BLaER1 treated with 17β-estradiol and CSF1 and Interleukin-3, amounts not matched to agents 10 nM and 100 nM (cell line): ENCODE measurements at regions not wholly inside any gene's neighbourhood (a gene's known extent, or its start where the extent isn't known, plus 50 kb on each side); places are given as distances from the start of the nearest gene placed in this dataset.
"Not testable (repeated sequence)": the region's sequence is repeated elsewhere in the genome, so short reads cannot be mapped to it uniquely, and the experiment has no call there.

Source experiments
- H3K27ac ChIP-seq, 11 experiments: shearing (Covaris generic); formaldehyde crosslinking; 2 replicates each; pipeline ENCODE4 v1.8.1; 2022
- H3K27me3 ChIP-seq, 11 experiments: shearing (Covaris generic); formaldehyde crosslinking; 2 replicates each; pipeline ENCODE4 v1.8.1; 2022
- H3K36me3 ChIP-seq, 11 experiments: shearing (Covaris generic); formaldehyde crosslinking; 2 replicates each; pipeline ENCODE4 v1.8.1; 2022
- H3K4me1 ChIP-seq, 10 experiments: shearing (Covaris generic); formaldehyde crosslinking; 2 replicates each; pipeline ENCODE4 v1.8.1; 2022
- H3K4me2 ChIP-seq, 11 experiments: shearing (Covaris generic); formaldehyde crosslinking; 2 replicates each; pipeline ENCODE4 v1.8.1; 2022
- H3K4me3 ChIP-seq, 10 experiments: shearing (Covaris generic); formaldehyde crosslinking; 2 replicates each; pipeline ENCODE4 v1.8.1; 2022
- H3K9ac ChIP-seq, 11 experiments: shearing (Covaris generic); formaldehyde crosslinking; 2 replicates each; pipeline ENCODE4 v1.8.1; 2022
- H3K9me3 ChIP-seq, 11 experiments: shearing (Covaris generic); formaldehyde crosslinking; replicated peaks in 1 of 11; 2 replicates each; pipeline ENCODE4 v1.8.1; 2022
- H4K20me1 ChIP-seq, 11 experiments: shearing (Covaris generic); formaldehyde crosslinking; 2 replicates each; pipeline ENCODE4 v1.8.1; 2022
- Cebpa-rat ChIP-seq, 11 experiments: shearing (Covaris generic); IDR thresholded peaks; 2 replicates each; pipeline ENCODE4 v1.8.1; 2022

DNA sequence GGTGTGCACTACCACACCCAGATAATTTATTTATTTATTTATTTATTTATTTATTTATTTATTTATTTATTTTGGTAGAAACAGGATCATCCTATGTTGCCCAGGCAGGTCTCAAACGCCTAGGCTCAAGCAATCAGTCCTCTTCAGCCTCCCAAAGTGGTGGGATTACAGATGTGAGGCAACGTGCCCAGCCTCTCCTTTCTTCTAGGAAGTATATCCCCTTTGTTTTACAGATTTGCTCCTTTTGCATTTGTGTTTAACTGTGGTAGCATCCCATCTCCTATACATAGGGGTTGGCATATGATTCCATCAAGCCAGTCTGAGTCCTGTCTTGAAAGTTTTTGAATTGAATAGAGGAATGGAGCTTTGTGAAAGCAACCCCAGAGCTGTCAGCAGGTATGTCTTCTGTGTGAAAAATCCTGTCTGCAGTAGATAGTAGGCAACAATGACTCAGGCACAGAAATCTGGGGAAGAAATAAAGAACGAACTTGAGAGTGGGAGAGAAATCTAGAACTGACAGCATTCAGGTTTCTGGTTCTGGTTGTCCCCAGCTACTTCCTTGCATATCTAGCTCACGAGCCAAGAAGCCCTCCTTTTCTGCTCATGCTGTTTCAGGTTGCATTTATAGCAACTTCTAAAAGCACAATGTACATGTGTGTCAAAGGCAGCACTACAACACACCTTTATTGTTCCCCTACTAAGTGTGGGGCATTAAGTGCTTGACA is 113.7 kb upstream of the LSM6 start:
- Histone ChIP-seq H3K27ac (no peak overlapping the region), H3K9ac (no peak overlapping the region), H3K36me3 (no peaks in the 10 kb centered on the region), H3K4me2 (peak overlapping the region in 3 of 11 experiments; percentile 45 to 75 (median 72); a peak in 4 of 22 replicates), H3K27me3 (no peaks in the 10 kb centered on the region), H4K20me1 (no peaks in the 10 kb centered on the region), H3K4me3 (no peak overlapping the region), H3K9me3 (peaks cover 0 to 5% (median 0%) of the 10 kb centered on the region in 11 experiments; a peak in 1 of 22 replicates), H3K4me1 (peaks cover 29 to 43% (median 34%) of the 10 kb centered on the region in 10 experiments)
- TF ChIP-seq Cebpa-rat (IDR thresholded peaks at IDR 0.05) = no peak

- Histone ChIP-seq H3K4me3 (no peak overlapping the region; a peak in 1 of 20 replicates), H3K9ac (no peak overlapping the region), H3K27ac (peak overlapping the region in 2 of 11 experiments; percentile 40 to 48; a peak in 2 of 22 replicates), H3K4me2 (peak overlapping the region; percentile 28 to 76 (median 46); a peak in 20 of 22 replicates), H4K20me1 (no peaks in the 10 kb centered on the region), H3K27me3 (no peaks in the 10 kb centered on the region), H3K4me1 (peaks cover 29 to 43% (median 34%) of the 10 kb centered on the region in 10 experiments), H3K36me3 (no peaks in the 10 kb centered on the region), H3K9me3 (no peaks in the 10 kb centered on the region)
- no peak for TF ChIP-seq Cebpa-rat (IDR thresholded peaks at IDR 0.05)
Measured at GRCh38 chr4:146059865-146060264, 115.7 kb upstream of the LSM6 start.

DNA sequence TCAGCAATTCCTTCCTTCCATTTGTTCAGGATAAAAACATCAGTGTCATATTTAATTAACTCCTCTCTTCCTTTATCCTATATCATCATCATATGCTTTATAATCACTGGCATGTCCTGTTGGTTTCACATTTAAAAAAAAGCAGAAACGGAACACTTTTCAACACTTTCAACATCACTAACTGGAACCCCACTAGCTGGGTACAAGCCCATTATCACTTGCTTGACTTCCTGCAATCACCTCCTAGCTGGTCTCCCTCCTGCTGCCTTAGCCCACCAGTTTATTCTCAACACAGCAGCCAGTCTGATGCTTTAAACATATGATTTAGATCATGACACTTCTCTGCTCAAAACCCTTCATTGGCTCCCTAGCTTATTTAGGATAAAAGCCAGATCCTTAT is 116.4 kb upstream of the LSM6 start:
- no peak for TF ChIP-seq Cebpa-rat (IDR thresholded peaks at IDR 0.05)
- Histone ChIP-seq H3K4me3 (peak overlapping the region in 1 of 10 experiments; percentile 7; a peak in 1 of 20 replicates), H3K9ac (no peak overlapping the region), H3K9me3 (no peaks in the 10 kb centered on the region), H4K20me1 (no peaks in the 10 kb centered on the region), H3K4me1 (peaks cover 29 to 43% (median 34%) of the 10 kb centered on the region in 10 experiments), H3K36me3 (no peaks in the 10 kb centered on the region), H3K27ac (peak overlapping the region in 2 of 11 experiments; percentile 40 to 48; a peak in 3 of 22 replicates), H3K27me3 (no peaks in the 10 kb centered on the region), H3K4me2 (peak overlapping the region in 10 of 11 experiments; percentile 29 to 76 (median 46); a peak in 16 of 22 replicates)

- Histone ChIP-seq H3K4me3 (no peak overlapping the region), H3K36me3 (no peaks in the 10 kb centered on the region), H3K4me1 (peaks cover 23 to 38% (median 29%) of the 10 kb centered on the region in 10 experiments), H3K9me3 (no peaks in the 10 kb centered on the region), H3K27me3 (no peaks in the 10 kb centered on the region), H3K9ac (no peak overlapping the region), H4K20me1 (no peaks in the 10 kb centered on the region), H3K27ac (peak overlapping the region in 2 of 11 experiments; percentile 19 to 48; a peak in 2 of 22 replicates), H3K4me2 (peak overlapping the region in 4 of 11 experiments; percentile 58 to 76 (median 64); a peak in 8 of 22 replicates)
- no peak for TF ChIP-seq Cebpa-rat (IDR thresholded peaks at IDR 0.05)
Measured at GRCh38 chr4:146058531-146058930, 117.0 kb upstream of the LSM6 start.

- H3K9me3 ChIP-seq = no peaks in the 10 kb centered on the region
- H3K9ac ChIP-seq = no peak overlapping the region
- H3K4me3 ChIP-seq = no peak overlapping the region
- H3K27ac ChIP-seq = no peak overlapping the region
- no peaks in the 10 kb centered on the region for H3K27me3 ChIP-seq
- peaks cover 5 to 16% (median 10%) of the 10 kb centered on the region in 10 experiments; a peak in 19 of 20 replicates for H3K4me1 ChIP-seq
- no peak overlapping the region for H3K4me2 ChIP-seq
- H4K20me1 ChIP-seq = no peaks in the 10 kb centered on the region
- no peak for TF ChIP-seq Cebpa-rat (IDR thresholded peaks at IDR 0.05)
- no peaks in the 10 kb centered on the region for H3K36me3 ChIP-seq
Measured at GRCh38 chr4:146054676-146055075, 116.1 kb upstream of the ZNF827 start.

DNA sequence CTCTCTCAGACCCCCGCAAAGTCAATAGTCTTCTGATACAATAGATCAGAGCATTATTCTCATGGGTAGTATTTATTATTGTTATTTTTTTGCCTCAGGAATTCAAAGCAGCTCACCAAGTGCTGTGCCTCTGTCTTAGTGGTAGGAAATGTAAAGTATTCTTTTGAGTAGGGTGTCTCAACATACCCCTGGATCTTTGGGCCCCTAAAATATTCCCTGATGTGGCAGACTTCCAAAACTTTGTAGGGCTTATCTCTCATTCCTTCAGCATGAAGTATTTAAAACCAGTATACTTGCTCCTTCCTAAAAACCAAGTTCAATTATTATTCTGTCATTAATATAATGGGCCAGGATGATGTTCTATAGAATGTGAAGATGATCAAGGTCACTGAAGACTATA is 115.3 kb upstream of the ZNF827 start:
- peaks cover 0 to 13% (median 2%) of the 10 kb centered on the region in 10 experiments; a peak in 12 of 20 replicates for H3K4me1 ChIP-seq
- H3K4me2 ChIP-seq = no peak overlapping the region
- H4K20me1 ChIP-seq = no peaks in the 10 kb centered on the region
- H3K9me3 ChIP-seq = no peaks in the 10 kb centered on the region
- no peaks in the 10 kb centered on the region for H3K36me3 ChIP-seq
- TF ChIP-seq Cebpa-rat (IDR thresholded peaks at IDR 0.05) = no peak
- no peaks in the 10 kb centered on the region for H3K27me3 ChIP-seq
- no peak overlapping the region for H3K9ac ChIP-seq
- no peak overlapping the region for H3K4me3 ChIP-seq
- H3K27ac ChIP-seq = no peak overlapping the region

DNA sequence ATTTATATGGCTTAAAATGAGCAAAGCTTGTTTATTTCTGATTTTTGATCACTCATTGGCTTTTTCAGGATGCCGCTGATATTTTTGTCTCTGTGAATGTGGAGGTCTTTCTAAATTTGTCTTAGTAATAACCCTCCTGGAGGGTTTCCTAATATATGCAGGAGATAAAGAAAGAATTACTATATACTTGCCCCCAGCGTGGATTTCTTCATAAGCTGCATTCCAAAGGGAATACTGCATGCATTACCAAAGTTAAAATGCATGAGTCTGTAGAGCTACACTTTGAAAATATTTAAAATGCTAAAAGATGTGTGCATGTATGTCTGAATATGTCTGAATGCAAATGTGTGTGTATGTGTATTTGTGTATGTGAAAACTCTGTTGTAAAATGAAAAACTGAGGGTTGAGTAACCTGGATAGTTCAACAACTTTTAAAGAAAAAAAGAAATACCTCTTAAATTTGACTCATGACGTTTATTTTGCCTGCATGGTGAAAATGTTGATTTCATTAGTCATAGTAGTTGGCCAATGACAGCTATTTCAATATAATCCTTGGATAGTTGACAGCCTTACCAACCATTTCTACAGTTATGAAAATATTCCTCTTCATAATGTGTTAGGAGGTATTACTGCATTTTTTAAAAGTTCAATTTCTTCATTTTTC is 113.2 kb upstream of the ZNF827 start:
- H3K27ac ChIP-seq = no peak overlapping the region
- no peak overlapping the region for H3K4me2 ChIP-seq
- no peak for TF ChIP-seq Cebpa-rat (IDR thresholded peaks at IDR 0.05)
- no peak overlapping the region for H3K4me3 ChIP-seq
- H3K27me3 ChIP-seq = no peaks in the 10 kb centered on the region
- H4K20me1 ChIP-seq = no peaks in the 10 kb centered on the region
- H3K9me3 ChIP-seq = peaks cover 0 to 17% (median 10%) of the 10 kb centered on the region in 11 experiments; a peak in 15 of 22 replicates
- H3K36me3 ChIP-seq = no peaks in the 10 kb centered on the region
- peaks cover 0 to 8% (median 0%) of the 10 kb centered on the region in 10 experiments; a peak in 5 of 20 replicates for H3K4me1 ChIP-seq
- H3K9ac ChIP-seq = no peak overlapping the region

GRCh38 chr4:146051223-146051622 is 112.6 kb upstream of the ZNF827 start:
- H3K27me3 ChIP-seq = no peaks in the 10 kb centered on the region
- H3K9ac ChIP-seq = no peak overlapping the region
- H3K27ac ChIP-seq = no peak overlapping the region
- H3K4me1 ChIP-seq = peaks cover 0 to 8% (median 0%) of the 10 kb centered on the region in 10 experiments; a peak in 5 of 20 replicates
- H3K36me3 ChIP-seq = no peaks in the 10 kb centered on the region
- no peaks in the 10 kb centered on the region for H4K20me1 ChIP-seq
- peaks cover 0 to 17% (median 10%) of the 10 kb centered on the region in 11 experiments; a peak in 15 of 22 replicates for H3K9me3 ChIP-seq
- H3K4me3 ChIP-seq = no peak overlapping the region
- TF ChIP-seq Cebpa-rat (IDR thresholded peaks at IDR 0.05) = no peak
- H3K4me2 ChIP-seq = no peak overlapping the region

DNA sequence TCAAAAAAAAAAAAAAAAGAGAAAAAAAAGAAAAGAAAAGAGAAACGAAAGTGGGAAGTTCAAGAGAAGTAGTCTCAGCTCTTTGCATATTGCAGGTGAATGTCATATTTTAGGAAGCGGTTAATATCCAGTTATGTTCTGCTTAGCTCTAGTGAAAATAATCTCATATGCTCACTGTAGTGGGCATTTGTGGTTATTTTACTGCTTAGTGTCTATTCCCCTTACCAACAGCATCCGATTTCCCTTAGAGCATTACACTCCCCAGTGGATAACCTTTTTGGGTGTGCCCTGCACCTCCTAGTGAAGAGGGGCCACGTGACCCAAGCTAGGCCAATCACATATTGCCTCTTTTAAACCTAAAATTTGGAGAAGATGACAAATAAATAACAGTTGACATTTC is 111.2 kb upstream of the ZNF827 start:
- Histone ChIP-seq H3K4me2 (0 out of 22 replicates have a peak overlapping the region, but pooled peaks of 1 of the 11 experiments have one; percentile 26), H3K9ac (no peak overlapping the region), H4K20me1 (no peaks in the 10 kb centered on the region), H3K4me3 (no peak overlapping the region), H3K36me3 (no peaks in the 10 kb centered on the region), H3K9me3 (peaks cover 0 to 17% (median 10%) of the 10 kb centered on the region in 11 experiments; a peak in 15 of 22 replicates), H3K4me1 (peaks cover 0 to 8% (median 0%) of the 10 kb centered on the region in 10 experiments; a peak in 5 of 20 replicates), H3K27me3 (no peaks in the 10 kb centered on the region), H3K27ac (no peak overlapping the region)
- no peak for TF ChIP-seq Cebpa-rat (IDR thresholded peaks at IDR 0.05)

DNA sequence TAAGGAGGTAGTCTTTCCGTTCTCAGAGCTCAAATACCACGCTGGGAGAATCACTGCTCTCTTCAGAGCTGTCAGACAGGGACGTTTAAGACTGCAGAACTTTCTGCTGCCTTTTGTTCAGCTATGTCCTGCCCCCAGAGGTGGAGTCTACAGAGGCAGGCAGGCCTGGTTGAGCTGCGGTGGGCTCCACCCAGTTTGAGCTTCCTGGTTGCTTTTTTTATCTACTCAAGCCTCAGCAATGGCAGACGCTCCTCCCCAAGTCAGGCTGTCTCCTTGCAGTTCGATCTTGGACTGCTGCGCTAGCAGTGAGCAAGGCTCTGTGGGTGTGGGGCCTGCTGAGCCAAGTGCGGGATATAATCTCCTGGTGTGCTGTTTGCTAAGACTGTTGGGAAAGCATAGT is 109.1 kb upstream of the ZNF827 start:
- H3K27me3 ChIP-seq, H3K27ac ChIP-seq, H3K36me3 ChIP-seq, H3K4me2 ChIP-seq, H4K20me1 ChIP-seq, H3K4me1 ChIP-seq, H3K9ac ChIP-seq, H3K4me3 ChIP-seq: not testable (repeated sequence)
- peaks cover 0 to 22% (median 16%) of the 10 kb centered on the region in 11 experiments; a peak in 20 of 22 replicates for H3K9me3 ChIP-seq
